Stimulated activated naive CD8-positive, alpha-beta T cell treated with anti-CD3 and anti-CD28 coated beads, Interleukin-15, Interleukin-2, amounts not matched to agents 100 ng/mL and 50 ng/mL, for 24 hours (primary cell): ENCODE measurements at regions not wholly inside any gene's neighbourhood (a gene's known extent, or its start where the extent isn't known, plus 50 kb on each side); places are given as distances from the start of the nearest gene placed in this dataset.
"Not testable (repeated sequence)": the region's sequence is repeated elsewhere in the genome, so short reads cannot be mapped to it uniquely, and the experiment has no call there.

Source experiments
- H3K27ac Mint-ChIP-seq: one replicate; pipeline ENCODE4 v1.8.0; 2021; ENCODE audit warnings: mild to moderate bottlenecking, mixed read lengths
- H3K27me3 Mint-ChIP-seq: one replicate; pipeline ENCODE4 v1.8.0; 2021; ENCODE audit warnings: mixed read lengths
- H3K36me3 Mint-ChIP-seq: one replicate; pipeline ENCODE4 v1.8.0; 2021; ENCODE audit warnings: low read depth, mixed read lengths
- H3K4me1 Mint-ChIP-seq: one replicate; pipeline ENCODE4 v1.8.0; 2021; ENCODE audit warnings: low read depth, mixed read lengths
- H3K4me3 Mint-ChIP-seq: one replicate; pipeline ENCODE4 v1.8.0; 2021; ENCODE audit warnings: mild to moderate bottlenecking, mixed read lengths
- H3K9me3 Mint-ChIP-seq: one replicate; pipeline ENCODE4 v1.8.0; 2021; ENCODE audit warnings: mixed read lengths

DNA sequence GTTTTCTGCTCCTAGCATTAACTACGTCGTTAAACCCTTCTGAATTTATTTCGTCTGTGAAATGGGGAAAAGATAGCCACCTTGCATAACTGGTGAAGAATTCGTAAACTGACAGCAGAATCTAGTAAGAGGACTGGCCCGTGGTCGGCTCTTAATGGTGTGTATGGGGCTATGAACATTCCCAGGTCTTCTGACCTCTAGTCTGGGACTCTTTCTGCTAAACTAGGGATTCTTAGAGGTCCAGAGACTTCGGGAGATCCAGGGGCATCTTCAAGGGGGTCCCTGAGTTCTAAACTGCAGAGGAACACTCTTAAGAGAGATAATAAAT lies 231.1 kb upstream of the SERP2 start:
- Mint-ChIP-seq H3K27ac (peak overlapping the region; percentile 62), H3K9me3 (no peaks in the 10 kb centered on the region), H3K4me1 (peaks cover 28% of the 10 kb centered on the region), H3K36me3 (no peaks in the 10 kb centered on the region), H3K4me3 (peak overlapping the region; percentile 86), H3K27me3 (peaks cover 6% of the 10 kb centered on the region)

DNA sequence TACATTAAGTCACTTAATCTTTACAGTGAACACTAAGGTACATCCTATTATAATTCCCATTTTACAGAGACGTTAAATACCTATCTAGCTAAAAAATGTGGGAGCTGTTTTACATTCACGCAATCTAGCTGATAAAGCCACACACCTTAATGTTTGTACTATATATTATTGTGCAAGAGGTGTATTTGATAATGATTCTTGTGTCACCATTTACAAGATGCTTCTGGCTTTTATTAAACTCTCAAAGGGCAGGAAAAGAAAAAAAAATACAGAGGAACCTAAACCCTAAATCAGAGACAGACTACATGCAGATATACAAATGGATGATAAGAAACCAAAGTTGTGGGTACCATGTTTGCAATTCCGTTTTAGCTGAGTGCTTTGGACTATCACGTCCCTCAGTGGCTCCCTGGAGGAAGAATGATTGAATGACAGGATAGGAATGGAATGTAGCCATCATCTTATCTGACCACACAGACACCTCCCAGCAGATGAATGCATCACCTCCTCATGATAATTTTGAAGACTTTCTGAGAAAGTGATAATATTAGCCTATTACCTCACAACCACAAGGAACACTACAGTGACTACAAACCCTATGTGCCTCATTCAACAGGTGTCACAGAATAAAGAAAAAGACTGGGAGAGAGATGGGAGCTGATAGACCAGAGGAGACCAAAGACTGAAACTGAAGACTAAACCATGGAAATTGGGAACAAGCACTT lies 230.5 kb upstream of the SERP2 start:
- Mint-ChIP-seq H3K4me3 (no peak overlapping the region), H3K9me3 (no peaks in the 10 kb centered on the region), H3K4me1 (peaks cover 26% of the 10 kb centered on the region), H3K27ac (no peak overlapping the region), H3K27me3 (peaks cover 6% of the 10 kb centered on the region), H3K36me3 (no peaks in the 10 kb centered on the region)

DNA sequence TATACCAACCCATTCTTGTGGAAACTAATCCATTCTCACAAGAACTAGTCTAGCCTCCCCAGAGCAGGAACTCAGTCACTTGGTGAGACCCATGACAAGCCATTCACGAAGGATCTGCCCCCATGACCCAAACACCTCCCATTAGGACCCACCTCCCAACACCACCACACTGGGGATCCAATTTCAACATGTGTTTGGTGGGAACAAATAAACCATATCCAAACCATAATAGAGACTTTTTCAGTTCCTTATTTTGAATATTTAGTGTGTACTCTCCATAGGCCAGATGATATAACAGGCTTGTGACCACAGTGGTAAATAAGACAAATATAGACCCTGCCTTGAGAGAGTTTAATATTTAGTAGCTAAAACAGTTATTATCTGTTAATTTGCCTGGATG lies 227.5 kb upstream of the SERP2 start:
- Mint-ChIP-seq H3K4me1 (peaks cover 21% of the 10 kb centered on the region), H3K27ac (no peak overlapping the region), H3K27me3 (peaks cover 6% of the 10 kb centered on the region), H3K36me3 (no peaks in the 10 kb centered on the region), H3K9me3 (no peaks in the 10 kb centered on the region), H3K4me3 (no peak overlapping the region)

DNA sequence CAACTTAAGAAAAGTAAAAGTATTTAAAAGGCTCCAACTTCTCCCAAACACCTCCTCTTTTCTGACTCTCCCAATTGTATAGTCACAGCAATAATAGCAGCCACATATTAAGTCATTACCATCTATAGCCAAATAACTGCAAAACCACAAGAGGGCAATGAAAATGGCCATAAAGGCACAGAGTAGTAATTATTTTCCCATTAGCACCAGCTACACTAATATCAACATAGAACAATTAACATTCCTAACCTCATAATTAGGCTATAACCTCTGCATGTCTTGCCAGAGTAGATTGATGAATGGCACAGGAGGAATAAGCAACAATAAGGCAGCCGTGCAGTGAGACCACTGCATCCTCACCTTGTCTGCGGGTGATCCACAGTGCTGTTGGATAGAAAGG lies 226.4 kb upstream of the SERP2 start:
- H3K4me1 Mint-ChIP-seq, result peaks cover 15% of the 10 kb centered on the region
- no peaks in the 10 kb centered on the region for H3K9me3 Mint-ChIP-seq
- no peak overlapping the region for H3K27ac Mint-ChIP-seq
- H3K4me3 Mint-ChIP-seq, result no peak overlapping the region
- H3K36me3 Mint-ChIP-seq, result no peaks in the 10 kb centered on the region
- H3K27me3 Mint-ChIP-seq, result peaks cover 6% of the 10 kb centered on the region

DNA sequence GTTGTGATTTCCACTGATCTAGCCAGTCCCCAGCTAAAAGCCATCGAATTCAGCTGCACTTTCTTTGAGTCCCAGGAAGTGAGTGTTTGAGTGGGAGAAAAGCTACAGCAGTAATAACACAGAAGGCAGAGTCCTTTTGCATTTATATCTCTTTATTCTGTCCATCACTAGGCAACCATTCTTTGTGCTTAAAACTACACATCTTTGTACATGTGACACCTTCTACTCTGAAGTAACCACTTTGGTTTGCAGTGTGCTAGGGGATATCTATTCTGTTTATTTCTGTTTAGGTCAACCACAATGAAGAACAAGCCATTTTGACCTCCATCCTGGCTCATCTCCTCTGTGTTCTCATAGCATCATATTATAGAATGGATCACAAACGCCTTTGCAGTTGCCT lies 226.0 kb upstream of the SERP2 start:
- H3K4me1 Mint-ChIP-seq, result peaks cover 11% of the 10 kb centered on the region
- no peaks in the 10 kb centered on the region for H3K9me3 Mint-ChIP-seq

DNA sequence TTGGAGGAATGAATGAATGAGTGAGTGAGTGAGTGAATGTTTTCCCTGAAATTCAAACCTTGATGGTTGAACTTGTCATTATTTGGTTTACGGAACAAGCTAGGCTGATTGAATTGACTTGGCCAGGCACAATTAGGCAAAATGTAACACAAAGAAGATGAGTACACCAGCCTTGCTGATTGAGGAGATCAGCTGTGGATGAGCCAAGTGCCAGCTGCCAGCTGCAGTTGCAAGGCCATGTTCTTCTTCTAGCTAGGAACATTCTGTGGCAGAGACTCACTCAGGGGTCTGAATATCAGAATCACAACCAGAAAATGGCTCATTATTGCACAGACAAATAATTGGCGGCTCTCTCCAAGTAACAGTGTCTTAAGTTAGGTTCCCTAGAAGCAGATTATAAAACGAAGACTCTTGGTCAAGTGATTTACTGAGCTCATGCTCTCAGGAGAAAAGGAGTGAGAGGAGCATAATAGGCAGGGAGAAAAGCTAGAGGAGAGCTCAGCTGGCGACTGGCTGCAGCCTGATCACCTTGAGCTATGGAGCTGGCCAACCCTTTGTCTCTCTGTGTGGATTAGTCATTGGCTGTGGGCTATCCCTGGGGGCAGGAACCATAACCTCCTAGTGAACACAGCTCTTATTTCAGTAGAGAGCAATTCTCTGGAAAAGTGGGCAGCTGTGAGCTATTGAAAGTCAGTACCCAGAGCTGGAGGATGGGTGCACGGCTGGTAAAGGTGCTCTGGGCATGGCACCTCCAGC lies 225.3 kb upstream of the SERP2 start:
- no peaks in the 10 kb centered on the region for H3K36me3 Mint-ChIP-seq
- peaks cover 6% of the 10 kb centered on the region for H3K4me1 Mint-ChIP-seq
- H3K27me3 Mint-ChIP-seq, result peaks cover 4% of the 10 kb centered on the region
- H3K9me3 Mint-ChIP-seq, result no peaks in the 10 kb centered on the region
- no peak overlapping the region for H3K27ac Mint-ChIP-seq
- no peak overlapping the region for H3K4me3 Mint-ChIP-seq

More for the DNA sequence above, 226.0 kb upstream of the SERP2 start:
- no peak overlapping the region for H3K27ac Mint-ChIP-seq
- H3K36me3 Mint-ChIP-seq, result no peaks in the 10 kb centered on the region
- peaks cover 6% of the 10 kb centered on the region for H3K27me3 Mint-ChIP-seq
- no peak overlapping the region for H3K4me3 Mint-ChIP-seq

DNA sequence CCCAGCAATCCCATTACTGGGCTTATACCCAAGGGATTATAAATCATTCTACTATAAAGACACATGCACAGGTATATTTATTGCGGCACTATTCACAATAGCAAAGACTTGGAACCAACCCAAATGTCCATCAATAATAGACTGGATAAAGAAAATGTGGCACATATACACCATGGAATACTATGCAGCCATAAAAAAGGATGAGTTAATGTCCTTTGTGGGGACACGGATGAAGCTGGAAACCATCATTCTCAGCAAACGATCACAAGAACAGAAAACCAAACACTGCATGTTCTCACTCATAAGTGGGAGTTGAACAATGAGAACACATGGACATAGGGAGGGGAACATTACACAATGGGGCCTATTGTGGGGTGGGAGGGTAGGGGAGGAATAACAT lies 224.4 kb upstream of the SERP2 start:
- H3K27ac Mint-ChIP-seq, H3K4me3 Mint-ChIP-seq, H3K9me3 Mint-ChIP-seq, H3K27me3 Mint-ChIP-seq, H3K36me3 Mint-ChIP-seq, H3K4me1 Mint-ChIP-seq: not testable (repeated sequence)

DNA sequence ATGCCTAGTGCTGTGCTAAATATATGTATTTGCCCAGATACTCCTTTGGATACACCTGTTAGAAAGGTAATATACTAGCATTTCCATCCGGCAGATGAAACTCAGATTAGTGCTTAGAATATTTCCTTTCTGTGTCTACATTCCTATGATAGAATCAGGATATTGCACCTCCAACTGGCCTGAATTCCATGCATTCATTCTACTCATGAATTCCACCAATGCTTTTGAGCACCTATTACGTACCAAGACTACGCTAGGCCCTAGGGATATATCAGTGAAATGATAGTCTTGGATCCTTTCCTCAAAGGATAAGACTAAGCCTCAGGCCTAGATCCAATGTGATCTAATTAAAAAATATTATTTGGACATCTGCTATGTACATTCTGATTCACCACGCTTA lies 223.8 kb upstream of the SERP2 start:
- Mint-ChIP-seq H3K27me3 (no peaks in the 10 kb centered on the region), H3K4me1 (peaks cover 5% of the 10 kb centered on the region), H3K4me3 (no peak overlapping the region), H3K9me3 (no peaks in the 10 kb centered on the region), H3K27ac (no peak overlapping the region), H3K36me3 (no peaks in the 10 kb centered on the region)

DNA sequence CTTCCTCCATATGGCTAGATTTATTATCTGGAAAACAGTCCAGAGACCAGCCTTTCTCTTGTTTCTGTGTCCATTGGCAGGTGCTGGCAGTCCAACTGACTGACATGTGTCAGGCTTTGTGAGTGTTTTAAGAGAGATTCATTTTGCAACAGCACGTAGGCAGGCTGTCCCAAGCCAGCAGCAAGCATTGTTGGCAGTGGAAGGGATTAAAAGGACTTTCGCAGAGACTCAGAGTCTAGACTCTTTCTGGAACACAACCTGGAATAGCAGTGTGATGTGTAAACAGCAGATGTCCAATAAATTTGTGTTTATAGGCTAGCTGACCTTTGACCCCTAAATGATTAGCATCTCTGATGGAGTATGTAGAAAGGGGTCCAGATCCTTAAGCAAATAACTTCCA lies 222.2 kb upstream of the SERP2 start:
- no peak overlapping the region for H3K4me3 Mint-ChIP-seq
- H3K27me3 Mint-ChIP-seq, result no peaks in the 10 kb centered on the region
- no peaks in the 10 kb centered on the region for H3K9me3 Mint-ChIP-seq
- peaks cover 2% of the 10 kb centered on the region for H3K4me1 Mint-ChIP-seq
- H3K36me3 Mint-ChIP-seq, result no peaks in the 10 kb centered on the region
- no peak overlapping the region for H3K27ac Mint-ChIP-seq

DNA sequence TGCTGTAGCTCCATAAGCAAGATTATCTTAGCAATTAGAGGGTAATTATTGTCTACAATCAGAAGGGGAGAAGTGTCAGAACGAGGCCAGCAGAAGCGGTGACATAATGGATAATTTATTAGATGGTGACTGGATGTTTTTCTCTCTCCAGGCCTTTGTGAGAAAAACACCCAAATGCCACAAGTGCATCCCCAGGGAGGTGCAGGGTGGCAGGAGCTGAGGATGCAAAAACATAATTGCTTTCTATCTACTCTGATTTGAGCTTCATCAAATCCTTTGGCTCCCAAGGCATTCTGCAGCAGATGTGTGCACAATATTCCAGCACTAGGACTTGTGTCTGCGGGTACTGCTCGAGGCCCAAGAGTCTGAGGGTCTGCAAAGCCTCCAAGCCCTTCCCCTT lies 220.1 kb upstream of the SERP2 start:
- Mint-ChIP-seq H3K4me3 (no peak overlapping the region), H3K27me3 (no peaks in the 10 kb centered on the region), H3K9me3 (no peaks in the 10 kb centered on the region), H3K4me1 (no peaks in the 10 kb centered on the region), H3K27ac (no peak overlapping the region), H3K36me3 (no peaks in the 10 kb centered on the region)

DNA sequence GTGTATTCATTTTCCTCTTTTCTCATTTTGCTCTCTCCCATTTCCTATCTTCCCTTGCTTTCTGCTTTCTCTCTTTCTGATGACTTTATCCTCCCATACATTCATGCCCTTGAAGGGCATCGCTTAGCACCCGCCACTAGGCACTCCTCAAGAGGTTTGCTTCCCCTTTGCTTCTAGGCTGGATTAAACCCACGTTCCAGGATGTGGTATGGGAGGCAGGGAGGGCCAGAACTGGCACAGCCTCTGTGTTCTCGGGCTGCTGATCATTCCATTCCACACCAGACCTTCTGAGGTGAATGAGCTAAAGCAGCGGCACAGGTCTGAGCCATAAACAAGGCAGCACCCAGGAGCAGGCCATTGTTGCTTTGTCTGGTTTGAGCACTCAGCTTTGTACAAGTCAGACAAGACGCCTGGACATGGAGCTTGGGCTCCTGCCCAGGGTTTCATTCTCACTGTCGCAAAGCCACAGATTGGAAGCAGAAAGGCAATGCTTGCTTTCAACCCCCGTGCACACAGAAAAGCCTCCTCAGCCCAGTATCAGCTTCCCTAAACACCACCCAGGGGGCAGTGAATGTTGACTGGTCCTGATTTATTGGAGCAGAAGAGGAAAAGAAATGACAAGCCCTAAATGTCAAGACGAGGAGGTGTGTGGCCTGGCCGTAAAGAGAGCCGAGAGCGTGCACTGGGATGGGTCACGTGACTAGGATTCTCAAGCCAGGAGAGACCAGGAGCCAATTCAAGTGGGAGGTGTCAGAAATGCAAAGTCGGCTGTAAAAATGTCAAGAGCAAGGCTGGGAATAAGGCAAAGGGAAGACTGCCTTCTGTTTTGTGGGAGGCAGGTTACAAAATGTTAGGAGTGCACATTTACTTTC lies 218.0 kb upstream of the SERP2 start:
- Mint-ChIP-seq H3K36me3 (no peaks in the 10 kb centered on the region), H3K4me1 (no peaks in the 10 kb centered on the region), H3K27ac (no peak overlapping the region), H3K27me3 (no peaks in the 10 kb centered on the region), H3K9me3 (no peaks in the 10 kb centered on the region), H3K4me3 (no peak overlapping the region)

DNA sequence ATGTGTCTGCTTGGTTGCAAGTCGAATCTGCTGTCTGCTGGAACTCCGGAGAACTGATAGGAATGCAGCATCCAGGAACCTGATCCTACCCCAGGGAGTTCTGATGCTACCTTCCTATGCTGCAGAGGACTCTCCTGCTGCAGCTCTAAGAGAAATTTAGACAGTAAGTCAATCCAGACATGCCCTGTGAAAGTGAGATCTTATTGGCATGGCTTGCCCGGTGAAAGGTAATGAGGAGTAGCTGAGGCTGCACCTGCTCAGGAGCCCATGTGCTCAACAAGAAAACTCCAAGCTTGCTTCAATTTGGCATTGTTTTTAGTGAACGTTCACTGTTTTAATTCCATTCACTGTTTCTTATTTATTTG lies 217.3 kb upstream of the SERP2 start:
- H3K27me3 Mint-ChIP-seq, result no peaks in the 10 kb centered on the region
- H3K4me3 Mint-ChIP-seq, result no peak overlapping the region
- H3K27ac Mint-ChIP-seq, result no peak overlapping the region
- H3K4me1 Mint-ChIP-seq, result no peaks in the 10 kb centered on the region
- H3K9me3 Mint-ChIP-seq, result no peaks in the 10 kb centered on the region
- no peaks in the 10 kb centered on the region for H3K36me3 Mint-ChIP-seq

DNA sequence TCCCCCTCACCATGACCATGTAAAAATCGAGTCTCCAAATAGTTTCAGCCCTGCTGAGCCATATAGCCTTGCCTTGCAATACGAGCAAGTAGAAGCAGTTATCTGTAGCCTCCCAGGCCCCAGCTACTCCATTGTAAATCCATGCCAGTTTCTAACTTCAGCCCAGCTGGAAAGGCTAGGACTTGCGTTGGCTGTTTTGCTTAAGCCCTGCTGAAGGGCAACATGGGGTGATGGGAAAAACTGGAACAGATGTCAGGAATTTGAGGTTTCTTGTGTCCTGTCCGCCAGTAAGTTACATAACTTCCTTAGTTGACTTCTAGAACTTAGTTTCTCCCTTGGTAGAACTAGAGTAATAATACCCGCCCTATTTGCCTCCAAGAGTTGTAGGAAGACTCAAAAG lies 216.0 kb upstream of the SERP2 start:
- no peaks in the 10 kb centered on the region for H3K4me1 Mint-ChIP-seq
- no peak overlapping the region for H3K27ac Mint-ChIP-seq
- H3K36me3 Mint-ChIP-seq, result no peaks in the 10 kb centered on the region
- H3K4me3 Mint-ChIP-seq, result no peak overlapping the region
- no peaks in the 10 kb centered on the region for H3K9me3 Mint-ChIP-seq
- no peaks in the 10 kb centered on the region for H3K27me3 Mint-ChIP-seq

DNA sequence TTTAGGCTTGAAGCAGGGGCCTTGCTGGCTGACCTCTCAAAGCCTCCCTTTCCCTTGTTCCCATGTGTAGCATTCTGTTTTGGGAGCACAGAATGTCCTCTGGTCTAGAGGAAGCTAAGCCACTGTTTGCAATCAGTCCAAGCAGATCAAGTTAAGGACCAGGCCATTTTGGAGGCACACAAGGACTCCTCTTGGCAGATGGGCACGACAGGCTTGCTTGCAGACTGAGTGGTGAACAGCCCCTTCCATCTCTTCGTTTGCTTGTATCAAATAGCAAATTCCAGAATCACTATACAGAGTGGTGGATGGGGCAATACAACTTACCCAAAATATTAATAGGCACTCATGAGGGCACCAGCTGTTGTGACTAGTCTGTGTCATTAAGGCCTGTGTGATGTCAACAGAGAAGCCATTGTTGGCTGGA lies 215.5 kb upstream of the SERP2 start:
- H3K4me3 Mint-ChIP-seq, result no peak overlapping the region
- no peaks in the 10 kb centered on the region for H3K9me3 Mint-ChIP-seq
- no peaks in the 10 kb centered on the region for H3K4me1 Mint-ChIP-seq
- H3K36me3 Mint-ChIP-seq, result no peaks in the 10 kb centered on the region
- no peak overlapping the region for H3K27ac Mint-ChIP-seq
- no peaks in the 10 kb centered on the region for H3K27me3 Mint-ChIP-seq

DNA sequence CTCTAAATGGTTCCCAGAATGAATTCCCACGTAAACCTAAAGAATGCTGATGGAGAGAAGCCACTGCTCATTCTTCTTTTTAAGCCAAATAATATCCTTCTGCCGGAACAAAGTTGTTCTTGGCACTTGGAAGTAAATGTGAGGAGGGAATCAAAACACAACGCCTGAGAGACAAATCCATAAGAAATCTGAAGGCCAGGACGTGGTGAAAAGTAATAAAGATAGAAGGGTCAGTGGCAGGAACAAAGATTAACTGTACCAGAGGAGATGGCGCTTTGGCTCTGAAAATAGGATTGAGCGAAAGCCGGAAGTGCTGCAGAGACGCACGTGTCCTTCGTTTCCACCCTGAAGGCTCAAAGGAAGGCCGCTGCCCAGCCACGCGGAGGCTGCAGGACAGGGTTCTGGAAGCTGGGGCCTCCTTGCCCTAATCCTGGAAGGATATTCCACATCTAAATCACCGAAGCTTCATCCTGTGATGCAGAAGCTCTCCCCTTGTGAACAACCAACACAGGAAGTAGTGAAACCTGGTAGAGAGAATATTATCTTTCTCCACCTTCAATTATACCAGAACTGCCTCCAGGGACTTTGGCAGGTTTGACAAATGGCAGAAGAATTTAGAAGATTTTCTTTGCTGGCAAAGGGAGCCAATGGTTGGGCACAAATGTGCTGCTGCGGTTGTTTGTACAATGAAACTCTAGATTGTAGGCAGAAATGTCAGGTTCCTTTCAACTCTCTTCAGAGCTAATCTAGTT lies 214.6 kb upstream of the SERP2 start:
- Mint-ChIP-seq H3K27me3 (no peaks in the 10 kb centered on the region), H3K36me3 (no peaks in the 10 kb centered on the region), H3K9me3 (no peaks in the 10 kb centered on the region), H3K4me1 (no peaks in the 10 kb centered on the region), H3K27ac (no peak overlapping the region), H3K4me3 (no peak overlapping the region)
